Fibroblast of mammary gland (primary cell): ENCODE measurements at regions not wholly inside any gene's neighbourhood (a gene's known extent, or its start where the extent isn't known, plus 50 kb on each side); places are given as distances from the start of the nearest gene placed in this dataset.
"Not testable (repeated sequence)": the region's sequence is repeated elsewhere in the genome, so short reads cannot be mapped to it uniquely, and the experiment has no call there.

ENCODE experiments used
- DNase-seq: peaks from one replicate; pipeline ENCODE4 v3.0.0-alpha.2; 2010; ENCODE audit warnings: low read depth
- H3K4me3 ChIP-seq: 2 replicates; pipeline ENCODE4 v1.5.1; 2011; ENCODE audit warnings: low read depth, mild to moderate bottlenecking, low read length, moderate library complexity; ENCODE audit not compliant: control insufficient read depth
- TF ChIP-seq, protein P1 (sequence below): conservative IDR thresholded peaks from 2 replicates; pipeline ENCODE4 v1.5.1; 2011; ENCODE audit warnings: low read depth, low read length, inconsistent platforms; ENCODE audit not compliant: control insufficient read depth, insufficient read depth

DNA sequence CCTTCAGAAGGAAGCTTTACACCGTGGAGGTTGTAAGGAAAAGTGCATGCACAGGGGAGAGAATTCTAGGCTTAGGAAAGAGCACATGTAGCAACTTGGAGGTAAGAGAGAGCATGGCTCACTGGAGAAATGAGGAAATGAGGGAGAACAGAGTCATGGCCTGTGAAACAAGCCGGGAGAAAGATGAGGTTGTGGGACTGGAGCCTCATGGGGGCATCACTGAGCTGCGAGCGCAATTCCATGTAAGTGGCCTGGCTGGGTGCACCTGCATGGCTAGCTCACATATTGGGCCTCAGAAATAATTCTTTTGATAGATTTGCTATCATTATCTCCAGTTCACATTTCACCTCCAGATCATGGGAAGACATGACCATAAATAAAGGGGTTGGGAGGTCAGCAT, 785.5 kb upstream of the RAB6C start:
- DNase-seq: no peak
- TF ChIP-seq, protein P1, sequence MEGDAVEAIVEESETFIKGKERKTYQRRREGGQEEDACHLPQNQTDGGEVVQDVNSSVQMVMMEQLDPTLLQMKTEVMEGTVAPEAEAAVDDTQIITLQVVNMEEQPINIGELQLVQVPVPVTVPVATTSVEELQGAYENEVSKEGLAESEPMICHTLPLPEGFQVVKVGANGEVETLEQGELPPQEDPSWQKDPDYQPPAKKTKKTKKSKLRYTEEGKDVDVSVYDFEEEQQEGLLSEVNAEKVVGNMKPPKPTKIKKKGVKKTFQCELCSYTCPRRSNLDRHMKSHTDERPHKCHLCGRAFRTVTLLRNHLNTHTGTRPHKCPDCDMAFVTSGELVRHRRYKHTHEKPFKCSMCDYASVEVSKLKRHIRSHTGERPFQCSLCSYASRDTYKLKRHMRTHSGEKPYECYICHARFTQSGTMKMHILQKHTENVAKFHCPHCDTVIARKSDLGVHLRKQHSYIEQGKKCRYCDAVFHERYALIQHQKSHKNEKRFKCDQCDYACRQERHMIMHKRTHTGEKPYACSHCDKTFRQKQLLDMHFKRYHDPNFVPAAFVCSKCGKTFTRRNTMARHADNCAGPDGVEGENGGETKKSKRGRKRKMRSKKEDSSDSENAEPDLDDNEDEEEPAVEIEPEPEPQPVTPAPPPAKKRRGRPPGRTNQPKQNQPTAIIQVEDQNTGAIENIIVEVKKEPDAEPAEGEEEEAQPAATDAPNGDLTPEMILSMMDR: no peak
- no peak overlapping the region for H3K4me3 ChIP-seq

DNA sequence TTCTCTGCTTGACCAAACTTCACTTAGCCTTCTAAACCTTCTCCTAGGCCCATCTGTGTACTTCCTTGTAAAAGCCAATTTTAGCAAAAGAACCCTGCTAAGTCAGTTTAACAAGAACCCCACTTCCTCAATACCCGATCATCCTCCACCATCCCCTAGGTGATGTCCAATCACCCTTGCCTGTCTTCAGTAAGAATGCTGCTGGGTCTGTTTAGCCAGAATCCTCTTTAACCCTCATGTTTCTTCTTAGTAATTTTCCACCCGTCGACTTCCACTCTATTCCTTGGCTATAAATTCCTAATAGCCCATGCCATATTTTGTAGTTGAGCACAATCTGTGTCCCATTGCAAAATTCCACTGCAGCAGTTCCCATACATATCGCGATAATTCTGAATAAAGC, 780.0 kb upstream of the RAB6C start:
- H3K4me3 ChIP-seq: no peak overlapping the region
- TF ChIP-seq, protein P1: no peak

DNA sequence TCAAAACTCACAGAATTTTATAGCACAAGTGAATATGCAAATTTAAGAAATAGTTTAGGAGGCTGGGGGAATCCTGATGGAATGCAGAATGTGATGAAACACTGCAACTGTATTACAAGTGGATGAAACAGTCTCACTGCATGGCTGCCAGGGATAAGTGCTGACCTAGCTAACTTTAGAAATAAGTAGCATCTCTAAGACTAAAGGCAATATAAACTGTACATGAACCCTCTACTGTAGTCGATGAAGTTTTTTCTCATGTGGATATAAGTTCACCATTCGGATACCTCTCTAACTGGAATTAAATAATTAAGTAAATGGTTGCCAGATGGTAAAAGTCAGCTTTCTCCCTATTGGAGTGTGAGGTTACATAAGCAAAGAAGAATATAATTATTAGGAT, 777.8 kb upstream of the RAB6C start:
- no peak overlapping the region for H3K4me3 ChIP-seq
- TF ChIP-seq, protein P1: no peak
- DNase-seq: no peak

More for the DNA sequence above, 780.0 kb upstream of the RAB6C start:
- no peak for DNase-seq

DNA sequence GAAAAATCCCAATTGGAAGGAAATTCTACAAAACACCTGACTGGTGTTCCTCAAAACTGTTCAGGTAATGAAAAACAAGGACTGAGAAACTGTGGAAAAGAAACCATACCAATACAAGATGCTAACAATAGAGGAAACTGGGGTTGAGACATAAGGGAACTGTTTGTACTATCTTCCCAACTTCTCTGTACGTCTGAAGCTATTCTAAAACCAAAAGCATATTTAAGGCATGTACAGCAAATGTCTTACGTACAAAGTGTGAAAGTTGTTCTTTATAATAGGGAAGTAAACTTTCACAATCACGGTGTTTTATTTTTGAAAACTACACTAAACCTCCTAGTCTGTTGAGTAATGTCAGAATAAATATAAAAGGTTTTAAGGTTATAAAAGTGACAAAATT, 776.1 kb upstream of the RAB6C start:
- no peak overlapping the region for H3K4me3 ChIP-seq
- DNase-seq: no peak
- TF ChIP-seq, protein P1: no peak

DNA sequence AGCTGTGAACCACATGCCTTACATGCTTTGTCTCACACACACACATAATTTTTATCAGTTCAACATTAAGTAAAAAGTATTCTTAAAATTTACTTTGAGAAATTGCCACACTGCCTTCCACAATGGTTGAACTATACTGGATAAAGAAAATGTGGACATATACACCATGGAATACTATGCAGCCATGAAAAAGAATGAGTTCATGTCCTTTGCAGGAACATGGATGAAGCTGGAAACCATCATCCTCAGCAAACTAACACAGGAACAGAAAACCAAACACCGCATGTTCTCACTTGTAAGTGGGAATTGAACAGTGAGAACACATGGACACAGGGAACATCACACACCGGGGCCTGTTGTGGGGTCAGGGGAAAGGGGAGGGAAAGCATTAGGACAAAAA, 774.9 kb upstream of the RAB6C start:
- not testable (repeated sequence) for DNase-seq, H3K4me3 ChIP-seq

DNA sequence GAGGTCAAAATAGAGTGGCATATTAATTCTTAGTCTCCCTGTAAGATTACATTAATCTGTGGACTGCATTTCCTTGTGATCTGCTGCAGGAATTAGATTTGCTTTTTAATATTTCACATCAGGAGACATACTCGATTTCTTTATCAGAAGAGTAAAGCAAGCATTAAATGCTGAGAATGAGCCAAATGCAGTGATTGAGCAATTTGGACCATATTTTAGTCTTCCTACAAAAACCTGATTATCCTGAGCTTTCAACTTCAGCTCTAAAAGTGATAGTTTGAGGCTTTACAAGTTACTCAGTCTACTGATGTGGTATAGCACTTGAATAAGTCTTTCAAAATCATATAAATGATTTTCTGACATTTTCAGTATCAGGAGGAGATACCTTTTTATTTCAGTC, 774.3 kb upstream of the RAB6C start:
- no peak for DNase-seq

DNA sequence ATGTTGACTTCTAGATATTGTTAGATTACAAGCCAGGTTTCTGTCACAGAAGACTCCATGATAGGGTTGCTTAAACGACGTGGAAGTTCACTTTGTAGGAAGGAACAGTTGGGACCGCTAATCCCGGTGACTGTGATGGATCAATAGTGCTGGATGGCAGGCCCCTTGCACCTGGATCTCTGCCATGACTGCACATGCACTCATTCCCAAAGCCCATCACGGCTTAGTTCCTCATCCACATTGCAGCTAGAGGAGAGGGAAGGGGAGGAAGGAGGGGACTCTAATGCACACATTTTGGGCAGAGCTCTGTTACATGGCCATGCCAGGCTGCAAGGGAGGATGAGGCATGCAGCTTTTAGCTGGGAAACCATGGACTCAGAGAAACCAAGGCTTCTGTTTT, 773.7 kb upstream of the RAB6C start:
- TF ChIP-seq, protein P1: no peak
- DNase-seq: no peak
- no peak overlapping the region for H3K4me3 ChIP-seq

More for the DNA sequence above, 774.3 kb upstream of the RAB6C start:
- TF ChIP-seq, protein P1: no peak
- no peak overlapping the region for H3K4me3 ChIP-seq
